HG02678 (cell line): ENCODE measurements at regions not wholly inside any gene's neighbourhood (a gene's known extent, or its start where the extent isn't known, plus 50 kb on each side); places are given as distances from the start of the nearest gene placed in this dataset.

ENCODE experiments used
- ATAC-seq: cut with Tn5 transposase; IDR thresholded peaks from one replicate; pipeline ENCODE4 v1.9.1; 2021; ENCODE audit warnings: mild to moderate bottlenecking, moderate library complexity; ENCODE audit not compliant: unreplicated experiment

DNA sequence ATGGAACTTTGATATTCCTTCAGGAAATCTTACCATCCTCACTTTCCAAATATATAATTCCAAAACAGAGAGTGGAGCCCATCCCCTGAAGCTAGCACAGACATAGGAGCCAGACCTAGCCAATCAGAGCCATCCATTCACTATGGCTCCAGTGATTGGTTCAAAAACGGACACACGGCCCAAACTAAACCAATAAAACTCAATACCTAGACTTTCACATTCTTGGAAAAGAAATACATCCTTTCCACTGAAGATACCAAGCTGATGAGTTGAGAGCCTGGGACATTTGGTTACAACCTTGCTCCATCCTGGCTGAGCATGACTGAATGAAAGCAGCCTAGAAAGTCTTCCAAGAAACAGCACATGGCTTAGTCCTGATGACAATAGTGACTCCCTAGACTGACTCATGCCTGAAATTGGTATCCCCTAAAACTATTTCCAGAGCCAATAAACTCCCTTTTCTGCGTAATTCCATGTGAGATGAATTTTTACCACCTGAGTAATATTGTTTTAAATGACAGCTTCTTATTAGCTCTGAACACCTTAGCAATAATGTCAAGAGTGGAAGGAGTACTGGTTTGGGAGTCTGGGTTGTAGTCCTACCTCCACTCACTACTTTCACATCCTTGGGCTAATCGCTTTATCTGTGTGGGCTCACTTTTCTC, 189.6 kb upstream of the LNX1 start:
- no peak for ATAC-seq

DNA sequence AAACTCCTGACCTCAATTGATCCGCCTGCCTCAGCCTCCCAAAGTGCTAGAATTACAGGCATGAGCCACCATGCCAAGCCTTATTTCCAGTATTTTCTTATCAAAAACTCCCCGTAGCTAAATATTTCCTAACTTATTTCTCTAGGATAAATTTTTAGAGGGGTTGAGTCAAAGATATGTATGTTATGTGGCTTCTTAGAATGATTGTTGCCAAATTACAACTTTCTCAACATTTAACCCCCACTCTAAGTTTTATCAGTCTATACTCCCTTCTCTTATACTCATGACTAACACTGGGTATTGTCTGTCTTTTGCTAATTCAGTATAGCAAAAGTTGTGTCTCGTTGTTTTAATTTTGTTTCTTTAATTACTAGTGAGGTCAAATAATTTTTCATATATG, 187.7 kb upstream of the LNX1 start:
- ATAC-seq: no peak

DNA sequence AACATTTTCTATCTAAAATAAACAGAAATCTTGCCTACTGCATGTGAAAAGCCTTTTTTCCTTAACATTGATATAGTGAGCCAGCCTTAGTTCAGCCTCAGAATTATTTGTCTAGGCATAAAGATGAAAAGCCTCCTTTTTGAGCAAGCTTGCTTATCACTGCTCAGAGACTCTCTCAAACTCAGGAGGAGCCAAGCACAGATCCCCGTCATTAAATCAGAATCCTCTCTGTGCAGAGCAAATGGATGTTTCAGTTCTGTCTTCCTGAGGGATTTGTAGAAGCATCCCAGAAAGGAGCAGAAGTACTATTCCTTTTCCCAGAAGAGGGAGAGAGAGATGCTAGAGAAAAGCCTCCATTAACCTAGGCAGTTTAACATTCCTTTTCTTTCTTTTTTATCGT, 186.9 kb upstream of the LNX1 start:
- ATAC-seq: no peak

DNA sequence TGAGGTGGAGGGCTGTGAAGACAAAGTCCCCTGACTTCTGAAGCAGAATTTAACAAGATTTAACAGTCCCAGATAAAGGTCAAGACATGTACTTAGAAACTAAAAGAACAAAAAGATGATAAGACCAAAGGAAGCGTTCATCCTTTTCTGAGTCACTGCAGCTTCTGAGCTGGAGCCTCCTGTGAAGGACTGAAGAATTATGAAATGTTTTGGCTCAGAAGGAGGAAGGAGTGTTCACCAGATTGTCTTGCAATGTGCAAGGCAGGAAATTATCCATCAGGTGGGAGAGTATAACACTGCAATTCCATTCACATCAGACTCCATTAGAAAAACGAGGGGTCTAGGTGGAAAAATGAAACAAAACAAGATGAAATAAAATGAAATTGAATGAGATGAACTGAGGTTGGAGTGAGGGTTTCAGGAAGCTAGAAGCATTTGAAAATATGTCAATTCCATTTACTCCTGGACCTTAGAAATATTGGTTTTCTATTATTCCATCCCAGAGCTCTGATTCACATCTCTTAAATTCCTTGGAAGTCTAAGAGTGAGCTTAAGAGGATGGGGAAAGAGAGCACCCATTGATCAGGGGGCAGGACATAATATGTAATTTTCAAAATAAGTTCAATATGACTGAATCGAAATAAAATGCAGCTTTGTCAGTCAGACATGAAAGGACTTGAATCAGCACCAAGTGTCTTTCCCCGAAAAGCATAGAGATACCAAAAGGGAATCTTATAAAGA, 186.1 kb upstream of the LNX1 start:
- no peak for ATAC-seq

DNA sequence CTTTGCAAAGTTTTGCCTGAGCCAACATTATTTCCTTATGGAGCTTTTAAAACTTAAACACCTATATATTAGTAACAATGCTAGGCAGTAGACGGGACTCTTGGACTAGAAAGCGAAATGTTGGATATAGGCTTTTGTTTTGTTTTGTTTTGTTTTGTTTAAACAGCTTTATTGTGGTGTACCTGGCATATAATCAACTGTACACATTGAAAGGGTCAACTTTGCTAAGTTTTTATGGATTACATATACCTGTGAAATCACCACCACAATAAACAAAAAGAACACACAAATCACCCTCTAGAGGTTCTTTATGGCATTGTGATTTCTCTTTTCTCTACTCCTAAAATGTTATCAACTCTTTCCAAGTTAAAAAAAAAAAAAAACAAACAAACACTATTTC, 184.9 kb upstream of the LNX1 start:
- ATAC-seq: no peak

DNA sequence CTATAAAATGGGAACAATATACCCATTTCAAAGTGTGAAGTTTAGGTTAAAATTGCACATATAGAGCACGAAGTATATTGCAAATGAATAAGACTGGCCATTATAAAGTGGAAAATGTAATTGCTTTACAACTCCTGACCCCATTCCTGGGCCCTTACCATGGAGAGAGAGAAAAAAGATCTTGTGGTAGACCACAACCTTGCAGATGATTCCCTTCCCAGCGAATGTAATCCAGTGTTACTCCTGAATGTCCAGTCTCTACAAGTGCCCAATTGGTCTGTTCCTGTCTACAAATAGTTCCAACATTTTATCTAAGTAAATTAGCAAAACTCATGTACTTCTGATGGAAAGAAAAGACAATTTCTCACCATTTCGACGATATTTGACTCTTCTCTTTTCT, 184.1 kb upstream of the LNX1 start:
- ATAC-seq: no peak

DNA sequence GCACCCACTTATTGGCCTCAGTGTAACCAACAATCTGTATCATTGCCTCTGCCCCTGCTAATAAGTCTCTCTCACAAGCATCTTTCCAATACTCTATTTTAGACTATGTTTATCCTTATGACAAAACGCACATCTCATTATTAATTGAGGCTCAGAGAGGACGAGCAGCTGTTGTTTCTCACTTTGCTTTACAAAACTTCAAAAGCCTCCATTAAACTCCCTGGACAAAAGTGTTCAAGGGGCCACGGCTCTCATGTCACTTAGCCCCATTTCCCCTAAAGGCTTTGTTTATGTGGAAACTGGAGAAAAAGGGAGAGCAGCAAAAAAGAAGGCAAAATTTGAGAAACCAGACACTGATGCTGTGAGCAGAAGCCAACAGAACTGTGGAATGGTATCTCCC, 180.0 kb upstream of the LNX1 start:
- no peak for ATAC-seq

DNA sequence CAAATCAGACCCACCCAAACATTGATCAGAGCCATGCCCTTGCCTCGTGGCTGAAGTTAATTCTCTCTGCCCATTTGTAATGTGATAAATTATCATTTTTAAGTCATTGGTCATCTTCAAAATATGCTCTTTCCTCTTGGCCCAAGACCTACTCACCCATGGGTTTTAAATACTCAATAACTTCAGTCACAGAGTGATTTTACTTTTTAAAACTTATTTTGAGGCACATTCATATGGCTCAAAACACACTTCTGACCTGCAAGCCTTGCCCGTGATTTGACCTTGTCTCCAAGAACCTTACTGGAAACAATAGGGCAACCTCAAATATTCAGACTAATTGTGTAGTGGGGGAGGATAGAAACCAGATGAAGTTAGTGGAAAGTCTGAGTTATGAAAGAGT, 176.2 kb upstream of the LNX1 start:
- ATAC-seq: no peak

DNA sequence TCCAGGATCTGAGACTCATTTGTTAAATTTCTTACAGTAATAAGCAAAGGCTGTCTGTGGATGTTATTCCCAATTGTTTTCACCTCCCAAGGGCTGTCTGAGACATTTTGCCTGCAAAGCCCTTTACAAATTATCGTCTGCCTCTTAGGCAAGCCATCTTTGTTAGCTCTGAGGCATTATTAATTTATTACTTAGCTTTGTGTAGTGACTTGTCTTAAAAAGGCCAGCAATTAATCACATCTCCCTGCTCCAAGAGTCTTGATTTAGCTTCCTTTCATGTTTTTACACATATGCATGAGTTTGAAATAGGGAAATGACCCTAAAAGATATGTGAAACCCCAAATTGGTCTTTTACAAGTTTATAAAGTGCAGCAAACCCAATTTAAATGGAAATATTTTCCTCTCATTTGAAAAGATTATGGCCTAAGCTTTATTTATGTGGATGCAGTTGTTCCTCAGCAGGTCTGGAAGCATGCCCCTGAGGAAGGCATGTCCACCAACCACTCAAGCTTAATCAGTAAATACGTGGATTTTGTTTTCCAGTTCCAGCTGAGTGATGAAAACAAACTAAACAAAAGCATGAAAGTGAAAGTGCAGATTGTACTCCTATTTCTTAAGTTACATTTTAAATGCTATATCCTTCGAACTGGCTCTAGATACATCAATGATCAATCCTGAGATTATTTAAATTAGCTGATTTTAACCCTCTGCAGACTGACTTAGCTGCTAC, 173.6 kb upstream of the LNX1 start:
- no peak for ATAC-seq

DNA sequence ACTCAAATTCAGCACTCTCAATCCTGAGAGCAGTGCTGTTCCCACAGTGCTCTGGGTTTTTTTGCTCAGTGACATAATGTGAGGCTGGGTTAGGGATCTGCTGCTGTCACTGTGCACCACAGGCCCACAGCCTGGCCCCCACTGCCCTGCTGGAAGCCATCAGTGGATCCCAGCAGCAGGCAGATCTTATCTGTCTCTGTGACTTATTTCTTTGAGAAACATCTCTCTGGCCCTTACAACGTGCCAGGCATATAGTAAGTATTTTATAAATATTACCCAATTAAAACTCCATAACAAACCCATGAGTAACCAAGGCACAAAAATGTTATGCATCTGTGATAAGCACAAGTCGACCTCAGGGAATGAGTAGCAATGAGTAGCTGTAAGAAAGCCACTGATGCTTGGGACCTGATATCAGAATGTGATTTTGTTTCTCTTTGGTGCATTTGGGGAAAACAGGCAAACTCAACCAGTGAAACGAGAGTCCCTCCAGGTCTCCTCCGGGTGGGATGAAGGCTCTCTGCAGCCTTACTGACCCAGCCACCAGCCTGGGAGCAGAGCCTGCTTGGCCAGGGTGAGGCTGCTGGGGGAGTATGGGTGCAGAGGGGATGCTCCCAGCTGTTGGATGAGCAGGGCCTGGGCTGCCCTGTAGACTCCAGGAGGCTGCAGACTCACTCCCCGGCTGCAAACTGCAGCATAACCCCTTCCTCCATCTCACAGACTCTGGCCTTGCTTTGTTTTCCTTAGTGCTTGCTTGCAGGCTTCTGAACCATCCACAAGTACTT, 172.7 kb upstream of the LNX1 start:
- ATAC-seq: no peak

DNA sequence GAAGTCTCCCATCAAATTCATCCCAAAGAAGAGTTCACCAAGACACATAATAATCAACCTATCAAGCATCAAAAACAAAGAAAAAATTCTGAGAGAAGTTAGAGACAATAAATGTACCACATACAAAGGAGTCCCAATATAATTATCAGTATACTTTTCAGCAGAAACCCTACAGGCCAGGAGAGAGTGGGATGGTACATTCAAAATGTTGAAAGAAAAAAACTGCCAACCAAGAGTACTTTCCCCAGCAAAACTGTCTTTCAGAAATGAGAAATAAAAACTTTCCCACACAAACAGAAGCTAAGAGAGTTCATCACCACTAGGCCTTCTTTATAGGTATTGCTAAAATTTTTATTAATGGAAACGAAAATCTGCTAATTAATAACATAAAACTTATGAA, 164.4 kb upstream of the LNX1 start:
- no peak for ATAC-seq

DNA sequence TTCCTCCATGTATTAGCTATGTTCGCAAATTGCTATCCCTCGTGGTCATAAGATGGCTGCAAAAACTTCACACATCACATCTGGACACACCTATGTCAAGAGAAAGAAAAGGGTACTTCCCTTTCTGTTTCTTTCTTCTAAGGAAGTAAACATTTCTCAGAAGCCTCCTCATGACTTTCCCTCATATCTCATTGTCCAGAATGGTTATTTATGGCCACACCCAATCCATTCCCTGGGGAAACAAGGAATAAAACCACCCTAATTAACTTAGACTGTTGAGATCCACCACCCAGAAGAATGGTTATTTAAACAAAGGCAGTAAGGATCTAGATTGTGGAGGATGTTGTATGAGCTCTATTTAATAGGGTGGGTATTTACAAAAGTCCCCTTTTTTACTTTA, 160.8 kb upstream of the LNX1 start:
- no peak for ATAC-seq

DNA sequence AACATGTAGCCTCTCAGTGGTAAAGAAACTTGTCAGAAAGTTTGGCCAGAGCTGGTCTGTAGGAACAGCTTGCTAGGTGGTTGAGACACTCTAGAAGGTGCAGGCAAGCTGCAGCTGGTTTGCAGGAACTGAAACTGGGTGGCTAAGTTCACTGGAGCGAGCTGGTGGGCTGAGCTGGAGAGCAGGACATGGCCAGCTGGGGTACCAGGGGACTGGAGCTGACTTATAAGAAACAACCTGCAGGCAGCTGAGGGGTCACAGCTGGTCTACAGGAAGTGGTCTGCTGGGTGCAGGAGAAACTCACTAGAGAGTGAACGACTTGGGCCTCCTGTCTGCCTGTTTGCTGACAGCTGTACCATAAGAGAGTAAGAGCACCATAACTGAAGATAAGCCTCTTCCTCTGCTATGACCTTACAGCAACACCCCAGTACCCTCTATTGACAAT, 157.1 kb upstream of the LNX1 start:
- ATAC-seq: peak; percentile 97

DNA sequence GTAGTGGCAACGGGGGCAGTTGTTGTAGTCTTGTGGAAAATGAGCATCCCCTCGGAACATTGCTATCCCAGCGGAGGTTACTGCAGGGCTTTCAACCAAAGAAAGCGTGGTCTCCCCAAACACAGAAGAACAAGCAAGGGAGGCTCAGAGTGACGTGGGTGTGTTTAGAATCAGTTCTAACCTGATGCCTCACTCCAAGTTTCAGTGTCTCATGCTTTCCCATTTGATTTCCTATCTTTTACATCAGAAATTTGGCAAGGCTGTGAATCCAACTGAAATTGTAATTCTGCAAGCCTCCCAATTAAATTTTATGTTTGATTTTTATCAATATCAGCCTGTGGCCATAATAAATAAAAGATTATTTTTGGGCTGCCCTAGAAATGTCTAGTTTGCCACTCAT, 156.1 kb upstream of the LNX1 start:
- no peak for ATAC-seq

DNA sequence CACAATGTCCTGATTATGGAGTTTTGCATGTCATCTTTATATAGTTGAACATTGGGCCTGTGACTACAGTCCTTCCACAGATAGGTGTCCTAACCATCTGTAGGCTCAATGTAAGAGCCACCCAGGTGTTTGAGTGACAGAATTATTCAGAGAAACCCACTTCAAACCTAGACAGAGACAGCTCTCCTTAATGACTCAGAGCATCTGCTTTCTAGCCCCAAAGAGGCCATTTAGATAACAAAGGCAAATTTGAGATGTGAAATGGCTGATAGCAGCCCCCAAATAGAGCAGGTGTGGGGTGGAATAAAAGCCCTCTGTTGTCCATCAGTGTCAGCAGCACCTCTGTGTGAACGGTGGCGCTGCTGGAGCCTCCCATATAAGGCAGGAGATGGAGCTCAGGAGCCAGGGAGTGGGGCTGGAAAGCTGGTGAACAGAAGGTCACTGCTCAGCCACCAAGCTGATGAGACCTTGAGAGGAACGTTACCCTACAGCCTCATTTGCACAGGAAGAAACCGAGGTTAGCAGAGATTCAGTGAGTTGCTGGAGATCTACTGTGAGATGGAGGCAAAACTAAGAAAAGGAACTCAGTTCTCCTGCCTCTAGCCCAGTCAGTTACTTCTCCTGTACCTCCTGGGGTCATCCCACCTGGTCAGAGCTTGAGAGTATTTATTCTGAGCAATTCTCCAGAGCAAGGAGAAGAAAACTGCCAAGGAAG, 153.3 kb upstream of the LNX1 start:
- no peak for ATAC-seq

DNA sequence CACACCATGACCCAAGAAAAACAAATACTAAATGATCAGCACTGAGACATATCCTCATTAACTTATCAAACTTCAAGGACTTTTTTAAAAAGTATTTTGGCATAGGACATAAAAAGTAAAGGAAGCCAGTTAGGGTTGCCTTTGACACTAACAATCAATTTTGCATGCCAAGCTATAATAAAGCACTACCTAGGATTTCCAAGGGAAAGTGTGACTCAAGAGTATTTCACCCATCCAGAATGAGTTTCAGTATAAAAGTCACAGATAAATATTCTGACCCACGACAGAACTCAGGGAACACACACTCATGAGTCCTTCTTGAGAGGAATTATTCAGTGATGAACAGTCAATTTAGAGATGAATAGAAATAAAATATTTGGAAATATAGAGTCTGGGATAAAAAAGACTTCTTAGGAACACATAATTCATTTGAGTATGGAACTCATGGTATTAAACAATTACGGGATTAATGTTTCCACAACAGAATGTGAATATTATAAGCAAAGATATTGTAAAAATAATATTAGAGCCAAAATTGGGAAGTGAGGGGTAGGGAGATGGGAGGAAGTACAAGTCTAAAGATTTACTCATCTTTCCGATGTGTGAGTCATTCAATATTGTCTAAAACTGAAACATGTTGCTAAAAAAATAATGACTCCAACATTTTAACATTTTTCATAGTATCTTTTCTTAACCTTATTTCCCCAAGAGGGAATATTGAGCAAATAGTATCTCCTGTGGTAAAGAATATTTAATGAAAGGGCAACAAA, 143.5 kb upstream of the LNX1 start:
- ATAC-seq: no peak

DNA sequence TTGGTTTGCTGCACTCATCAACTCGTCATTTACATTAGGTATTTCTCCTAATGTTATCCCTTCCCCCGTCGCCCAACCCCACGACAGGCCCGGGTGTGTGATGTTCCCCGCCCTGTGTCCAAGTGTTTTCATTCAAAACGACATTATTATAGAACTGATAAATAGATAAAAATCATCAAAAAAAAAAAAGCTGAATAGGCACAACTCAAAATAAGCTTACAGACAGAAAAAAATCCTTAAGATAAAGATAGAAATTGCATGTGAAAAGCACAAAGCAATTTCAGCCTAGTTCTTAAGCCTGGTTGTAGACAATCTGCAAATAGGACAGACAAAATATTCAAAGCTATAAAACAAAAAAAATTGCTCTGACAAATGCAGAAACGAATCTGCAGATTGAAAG, 142.9 kb upstream of the LNX1 start:
- no peak for ATAC-seq

DNA sequence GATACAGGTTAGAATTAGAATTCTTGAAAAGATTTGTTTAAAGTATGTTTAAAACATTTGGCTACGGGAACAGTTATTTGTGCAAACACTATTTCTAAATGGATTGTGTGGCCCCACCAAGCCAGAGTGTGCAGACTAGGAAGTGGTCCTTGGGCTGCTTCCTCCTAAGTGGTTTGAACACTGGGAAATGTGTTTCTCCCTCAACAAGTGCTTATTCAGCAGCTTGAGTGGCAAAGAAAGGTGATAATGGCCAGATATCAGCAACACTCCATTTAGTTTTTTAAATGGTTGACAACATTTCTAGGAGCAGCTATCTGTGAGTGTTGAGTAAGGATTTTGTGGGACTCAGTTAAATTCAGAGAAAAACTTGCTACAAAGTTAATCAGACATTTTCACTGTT, 141.4 kb upstream of the LNX1 start:
- ATAC-seq: no peak

DNA sequence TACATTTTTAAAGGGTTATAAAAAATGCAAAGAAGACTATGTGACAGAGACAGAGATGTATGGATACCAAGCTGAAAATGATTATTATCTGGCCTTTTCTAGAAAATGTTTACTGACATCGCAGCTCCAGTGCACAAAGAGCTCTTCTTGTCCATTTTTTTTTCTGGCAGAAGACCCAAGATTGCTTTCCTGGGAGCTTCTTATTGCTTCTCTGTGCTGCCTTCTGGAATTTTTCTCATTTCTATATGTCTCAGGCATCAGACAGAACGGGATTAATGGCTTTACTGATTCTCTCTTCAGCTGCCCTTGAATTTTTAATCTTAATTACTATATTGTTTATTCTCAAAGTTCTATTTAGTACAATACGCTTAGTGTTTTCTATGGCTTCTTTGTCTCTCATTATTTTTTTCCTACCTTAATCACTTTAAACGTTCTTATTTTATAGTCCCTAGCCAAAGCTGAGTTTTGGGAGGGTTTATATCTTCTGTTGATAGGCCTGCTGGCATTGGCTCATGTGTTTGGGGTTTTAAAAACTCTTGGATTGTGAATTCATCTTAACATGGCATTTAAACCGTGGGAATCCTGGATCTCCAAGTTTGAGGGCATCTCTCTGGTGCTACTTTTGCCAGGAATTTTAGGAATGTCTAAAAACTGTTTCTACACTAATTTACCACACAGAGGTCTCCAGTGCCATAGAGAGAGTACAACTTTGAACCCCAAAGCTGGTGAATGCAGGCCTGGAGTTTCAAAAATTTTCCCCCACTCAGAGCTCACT, 138.9 kb upstream of the LNX1 start:
- ATAC-seq: no peak
